CD4-positive, alpha-beta T cell treated with Interleukin-4 for 4 hours (primary cell): ENCODE measurements at regions not wholly inside any gene's neighbourhood (a gene's known extent, or its start where the extent isn't known, plus 50 kb on each side); places are given as distances from the start of the nearest gene placed in this dataset.
"Not testable (repeated sequence)": the region's sequence is repeated elsewhere in the genome, so short reads cannot be mapped to it uniquely, and the experiment has no call there.

Experiments used
- DNase-seq: peaks from one replicate; pipeline ENCODE4 v3.0.0-alpha.2; 2020

GRCh38 chr2:180258041-180258537 lies 251.0 kb upstream of the CWC22 start:
- no peak for DNase-seq

DNA sequence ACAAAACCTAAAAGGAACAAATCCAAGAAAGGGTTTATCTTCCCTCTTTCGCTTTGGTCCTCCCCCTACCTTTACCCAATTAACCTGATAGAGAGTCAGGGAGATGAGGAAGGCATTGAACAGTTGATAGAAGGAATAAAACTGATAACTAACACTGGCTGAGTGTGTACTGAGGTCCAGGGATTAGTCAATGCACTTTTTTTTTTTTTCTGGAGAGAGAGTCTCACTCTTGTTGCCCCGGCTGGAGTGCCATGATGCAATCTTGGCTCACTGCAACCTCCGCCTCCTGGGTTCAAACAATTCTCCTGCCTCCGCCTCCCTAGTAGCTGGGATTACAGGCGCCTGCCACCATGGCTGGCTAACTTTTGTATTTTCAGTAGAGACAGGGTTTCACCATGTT lies 250.2 kb upstream of the CWC22 start:
- DNase-seq: no peak

- no peak for DNase-seq
Observed at GRCh38 chr2:180255981-180256380, 248.9 kb upstream of the CWC22 start.

DNA sequence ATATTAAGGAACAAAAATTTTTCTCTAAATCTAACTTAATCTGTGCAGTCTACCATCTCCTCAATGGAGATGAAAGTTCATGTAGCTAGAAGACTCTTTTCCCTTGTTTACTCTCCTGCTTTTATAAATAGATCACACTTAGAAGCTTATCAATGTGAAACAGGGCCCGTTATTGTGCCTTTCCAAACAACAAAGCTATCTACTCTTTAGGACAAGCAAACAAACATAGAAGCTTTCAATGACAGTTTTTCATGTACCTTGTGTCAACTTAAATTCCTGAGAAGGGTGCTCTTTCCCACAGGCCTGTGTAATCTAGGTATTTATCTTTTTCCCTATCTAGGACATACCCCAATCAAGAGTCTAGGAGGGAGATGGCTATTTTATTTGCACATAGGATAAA lies 247.8 kb upstream of the CWC22 start:
- DNase-seq: no peak

- no peak for DNase-seq
Observed at GRCh38 chr2:180247658-180248057, 240.6 kb upstream of the CWC22 start.

DNA sequence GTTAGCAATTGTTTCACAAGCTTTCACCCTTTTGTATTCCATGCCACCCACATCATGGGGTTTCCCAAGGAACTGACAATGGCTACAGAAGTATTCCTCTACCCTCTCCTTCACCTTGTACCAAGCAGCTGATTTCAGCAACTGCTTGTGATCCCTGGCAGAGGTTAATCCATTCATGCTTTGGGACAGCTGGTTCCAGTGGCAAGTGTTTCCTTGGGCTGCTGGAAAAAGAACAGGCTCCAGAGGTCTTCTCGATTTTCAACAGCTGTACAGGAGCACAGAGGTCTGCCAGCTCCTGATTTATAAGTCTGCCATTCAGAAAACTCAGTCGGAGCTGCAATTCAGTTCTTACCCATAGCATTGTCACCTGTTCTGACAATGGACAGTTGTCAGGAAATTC lies 239.2 kb upstream of the CWC22 start:
- DNase-seq: no peak

- no peak for DNase-seq
Observed at GRCh38 chr2:180240774-180241173, 233.7 kb upstream of the CWC22 start.

GRCh38 chr2:180238729-180239128 lies 231.6 kb upstream of the CWC22 start:
- DNase-seq: no peak

- not testable (repeated sequence) for DNase-seq
Observed at GRCh38 chr2:180236061-180236460, 229.0 kb upstream of the CWC22 start.

- not testable (repeated sequence) for DNase-seq
Observed at GRCh38 chr2:180235506-180235905, 228.4 kb upstream of the CWC22 start.

DNA sequence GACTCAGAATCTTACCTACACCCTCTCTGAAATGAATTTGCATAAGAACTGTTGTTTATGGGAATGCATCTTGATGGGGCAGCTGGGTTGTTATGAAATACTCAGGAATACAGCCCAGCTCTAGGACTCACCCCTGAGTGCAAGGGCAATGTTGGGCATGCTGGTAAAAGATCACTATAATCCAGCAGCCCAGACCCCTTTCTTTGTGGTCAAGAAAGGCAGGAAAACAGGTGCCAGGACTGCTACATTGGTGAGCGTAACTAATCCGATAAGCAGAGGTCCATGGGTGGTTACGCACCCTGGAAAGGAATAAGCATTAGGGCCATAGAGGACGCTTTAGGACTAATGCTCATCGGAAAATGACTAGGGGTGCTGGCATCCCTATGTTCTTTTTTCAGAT lies 227.9 kb upstream of the CWC22 start:
- DNase-seq: not testable (repeated sequence)

DNA sequence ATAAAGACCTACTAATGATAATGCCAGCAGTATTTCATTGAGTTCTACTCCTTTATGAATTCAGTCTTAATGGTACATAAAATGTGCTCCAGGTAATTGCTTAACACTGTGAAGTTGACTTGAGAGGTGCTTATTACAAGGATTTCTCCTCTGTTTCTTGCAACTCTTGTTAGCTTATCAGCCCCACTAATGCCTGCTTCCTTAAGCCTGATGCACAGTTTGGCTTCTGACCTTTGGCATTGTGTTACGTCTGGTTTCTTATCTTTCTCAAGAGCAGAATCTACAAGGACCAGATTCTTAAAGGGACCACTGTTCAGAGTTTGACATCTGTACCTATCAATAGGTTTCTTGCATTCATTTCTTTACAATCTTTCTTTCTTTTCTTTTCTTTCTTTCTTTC lies 223.9 kb upstream of the CWC22 start:
- no peak for DNase-seq

GRCh38 chr2:180227461-180227860 lies 220.4 kb upstream of the CWC22 start:
- DNase-seq: no peak

DNA sequence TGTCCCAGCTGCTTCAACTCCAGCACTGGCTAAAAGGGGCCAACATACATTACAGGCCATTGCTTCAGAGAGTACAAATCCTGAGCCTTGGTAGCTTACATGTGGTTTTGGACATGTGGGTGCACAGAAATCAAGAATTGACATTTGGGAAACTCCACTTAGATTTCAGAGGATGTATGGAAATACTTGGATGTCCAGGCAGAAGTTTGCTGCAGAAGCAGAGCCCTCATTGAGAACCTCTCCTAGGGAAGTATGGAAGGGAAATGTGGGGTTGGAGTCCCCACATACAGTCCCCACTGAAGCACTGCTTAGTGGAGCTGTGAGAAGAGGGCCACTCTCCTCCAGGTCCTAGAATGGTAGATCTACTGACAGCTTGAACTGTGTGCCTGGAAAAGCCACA lies 218.0 kb upstream of the CWC22 start:
- DNase-seq: no peak

DNA sequence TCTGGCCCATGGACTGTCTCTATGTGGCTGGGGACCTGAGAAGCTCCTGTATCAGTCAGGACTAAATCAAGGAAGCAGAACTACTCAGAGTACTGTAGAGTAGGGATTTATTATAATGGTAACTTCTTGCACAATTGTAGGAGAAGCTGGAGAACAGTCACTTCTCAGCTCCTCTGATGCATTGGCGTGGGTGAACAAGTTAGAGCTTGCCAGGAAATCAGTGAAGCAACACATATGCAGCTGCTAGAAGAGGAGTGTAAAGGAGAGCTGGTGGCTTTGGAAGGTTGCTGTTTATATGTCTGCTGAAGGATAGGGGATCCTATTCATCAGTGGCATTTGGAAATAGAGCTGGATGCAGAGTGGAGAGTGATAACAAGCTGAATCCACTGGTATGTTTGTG lies 215.5 kb upstream of the CWC22 start:
- DNase-seq: no peak

- no peak for DNase-seq
Observed at GRCh38 chr2:180219491-180219890, 212.4 kb upstream of the CWC22 start.

DNA sequence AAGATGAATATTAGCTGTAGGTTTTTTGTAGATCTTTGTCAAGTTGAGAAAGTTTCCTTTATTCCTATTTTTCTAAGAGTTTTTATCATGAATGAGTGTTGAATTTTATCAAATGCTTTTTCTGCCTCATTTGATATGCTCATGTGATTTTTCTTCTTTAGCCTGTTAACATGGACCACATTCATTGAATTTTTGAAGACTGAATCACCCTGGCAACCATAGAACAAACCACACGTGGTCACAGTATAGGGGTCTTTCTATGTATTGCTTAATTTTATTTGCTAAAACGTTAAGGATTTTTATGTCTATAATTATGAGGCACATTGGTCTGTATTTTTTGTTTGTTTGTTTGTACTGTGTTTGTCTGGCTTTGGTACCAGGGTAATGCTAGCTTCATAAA lies 201.7 kb upstream of the CWC22 start:
- DNase-seq: no peak

- no peak for DNase-seq
Observed at GRCh38 chr2:180205621-180206235, 198.6 kb upstream of the CWC22 start.

GRCh38 chr2:180203972-180204371 lies 196.9 kb upstream of the CWC22 start:
- DNase-seq: no peak

DNA sequence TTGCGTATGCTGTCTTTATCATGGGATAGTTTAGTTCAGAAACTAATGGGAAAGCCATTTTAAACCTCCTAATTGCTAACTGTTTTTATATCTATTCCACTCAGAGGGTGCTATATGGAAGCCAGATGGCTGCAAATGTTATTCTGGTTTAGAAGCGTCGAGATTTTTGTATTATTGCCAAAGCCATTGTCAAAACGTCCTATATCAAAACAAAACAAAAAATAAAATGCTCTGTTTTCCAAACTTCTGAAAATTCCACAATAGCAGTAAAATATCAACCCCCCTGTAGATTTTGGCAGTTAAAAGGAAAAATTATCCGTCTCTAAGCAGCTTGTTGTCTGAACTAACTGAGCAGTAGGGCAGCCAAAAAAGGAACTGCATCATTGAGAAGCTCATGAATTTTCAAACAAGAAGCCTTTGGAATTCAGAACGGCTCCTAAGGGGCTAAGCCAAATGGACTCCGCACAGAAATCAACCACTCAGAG lies 195.4 kb upstream of the CWC22 start:
- no peak for DNase-seq

DNA sequence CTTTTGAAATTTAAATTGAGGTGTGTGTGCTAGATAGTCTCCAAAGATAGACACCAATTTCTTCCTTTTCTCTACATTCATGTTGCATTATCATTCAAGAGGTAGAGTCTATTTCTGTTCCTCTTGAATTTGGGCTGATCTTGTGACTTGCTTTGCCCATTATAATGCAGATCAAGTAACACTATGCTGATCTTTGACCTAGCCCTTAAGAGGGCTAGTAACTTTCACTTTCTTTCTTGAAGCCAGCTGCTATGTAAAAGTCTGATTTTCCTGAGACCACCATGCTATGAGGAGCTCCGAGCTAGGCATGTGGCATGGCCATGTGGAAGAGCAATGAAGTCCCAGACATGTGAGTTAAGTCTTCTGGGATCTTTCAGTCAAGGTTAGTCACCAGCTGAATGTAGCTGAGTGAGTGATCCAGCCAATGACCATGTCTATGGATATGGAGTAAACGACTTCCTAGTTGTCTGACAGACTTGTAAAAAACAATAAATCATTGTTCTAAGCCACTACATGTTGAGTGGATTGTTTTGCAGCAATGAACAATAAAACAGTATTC lies 189.4 kb upstream of the CWC22 start:
- DNase-seq: no peak

- no peak for DNase-seq
Observed at GRCh38 chr2:180195847-180196246, 188.8 kb upstream of the CWC22 start.

DNA sequence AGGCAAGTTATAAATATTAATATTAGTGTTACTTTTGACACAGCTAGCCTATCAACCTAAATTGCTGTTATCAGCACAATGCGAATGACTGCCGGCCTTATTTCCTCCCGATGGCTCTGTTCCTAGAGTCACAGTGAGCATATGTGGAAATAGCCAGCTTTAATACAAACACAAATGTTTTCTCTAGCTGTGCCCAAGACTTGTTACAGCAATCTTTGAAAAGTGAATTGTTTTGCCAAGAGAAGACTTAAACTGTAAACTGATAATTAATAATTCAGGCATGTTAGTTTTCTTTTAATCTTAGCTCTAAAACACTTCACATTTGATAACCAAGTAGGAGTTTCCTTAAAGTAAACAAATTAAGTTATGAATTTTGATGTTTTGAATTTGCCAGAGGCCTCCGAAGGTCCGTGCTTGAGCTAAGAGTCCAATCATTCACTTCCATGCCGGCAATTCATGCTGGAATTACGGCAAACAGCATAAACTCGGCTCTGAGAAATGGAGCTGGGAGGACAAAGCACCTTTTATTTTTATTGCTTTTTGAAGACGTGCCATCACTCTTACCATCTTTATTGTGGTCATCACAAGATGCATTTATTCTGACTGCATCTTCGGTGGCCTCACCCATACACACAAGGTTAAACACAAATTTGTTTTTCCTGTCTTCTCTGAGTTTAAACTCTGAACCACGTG lies 184.5 kb upstream of the CWC22 start:
- no peak for DNase-seq

DNA sequence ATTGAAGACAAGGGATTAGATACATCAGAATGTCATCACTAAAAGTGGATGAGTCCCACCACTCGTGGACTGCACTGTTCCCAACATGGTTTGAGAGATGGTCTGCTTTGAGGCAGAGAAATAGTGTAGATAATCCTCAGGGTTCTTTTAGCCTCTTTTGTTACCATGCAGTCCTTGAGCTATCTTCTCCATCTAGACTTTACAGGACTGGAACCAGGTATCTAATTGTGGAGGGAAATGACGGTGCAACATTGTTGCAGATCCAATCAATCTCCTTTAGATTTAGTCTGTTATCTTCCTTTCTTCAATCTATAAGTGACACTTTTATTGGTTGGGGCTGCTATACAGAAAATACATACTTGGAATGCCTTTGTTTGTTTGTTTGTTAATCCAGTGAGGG lies 183.8 kb upstream of the CWC22 start:
- no peak for DNase-seq
